HCT116 (cell line): ENCODE measurements at regions not wholly inside any gene's neighbourhood (a gene's known extent, or its start where the extent isn't known, plus 50 kb on each side); places are given as distances from the start of the nearest gene placed in this dataset.

ENCODE experiments used
- ATAC-seq: fragments of 200-7000 bp; cut with Tn5 transposase; 2 replicates; pipeline ENCODE4 v1.9.1; 2020; ENCODE audit warnings: mild to moderate bottlenecking, moderate library complexity
- BruUV-seq: library from RNA; stranded (reverse); fragments of 400-500 nt; replicated peaks from 2 replicates; lab custom pipeline; 2021; lab: Mats Ljungman, UMichigan
- CTCF ChIA-PET: fragments of 300-600 bp; sonication (Branson Sonifier 250); formaldehyde crosslinking; loops from one replicate; lab custom pipeline; 2021; ENCODE audit warnings: antibody characterized with exemption; lab: Charles Lee
- POLR2A ChIA-PET: fragments of 300-600, 350-600 bp; sonication (Branson Sonifier 250); formaldehyde crosslinking; loops from one replicate; lab custom pipeline; 2021; ENCODE audit warnings: antibody characterized with exemption; lab: Charles Lee
- RAD21 ChIA-PET, 2 experiments: fragments of 300-600 bp; sonication (Branson Sonifier 250); formaldehyde crosslinking; loops; one replicate each; lab custom pipeline; 2023; ENCODE audit warnings: low total read pairs in 2 of 2; ENCODE audit not compliant: uncharacterized antibody in 2 of 2, unreplicated experiment in 2 of 2, low non-redundant PET in 1 of 2; lab: Charles Lee
- DNase-seq: peaks from one replicate; pipeline ENCODE4 v3.0.0-alpha.2; 2010; ENCODE audit warnings: low read depth, low spot score
- H2AFZ ChIP-seq: fragments of 200-600 bp; shearing (Covaris generic), sonication (generic); 2 replicates; pipeline ENCODE4 v1.6.1; 2017; ENCODE audit warnings: low read depth, mixed run types, mixed read lengths, antibody characterized with exemption, low read length; ENCODE audit not compliant: poor library complexity, severe bottlenecking
- H3K27ac ChIP-seq: 2 replicates; pipeline ENCODE4 v1.5.1; 2012; ENCODE audit warnings: low read depth, low read length
- H3K27me3 ChIP-seq: fragments of 200-600 bp; sonication (generic); 2 replicates; pipeline ENCODE4 v1.6.1; 2016; ENCODE audit warnings: mixed run types, low read length, mixed read lengths; ENCODE audit not compliant: insufficient read depth
- H3K36me3 ChIP-seq, 2 experiments: fragments of 200-500 bp in 1 of 2; fragments of 200-600 bp in 1 of 2; sonication (Bioruptor generic) in 1 of 2; sonication (generic) in 1 of 2; 2 replicates each; pipeline versions ENCODE4 v1.5.1 to v1.6.1; 2014 to 2016; ENCODE audit warnings: low read length in 2 of 2, inconsistent platforms in 1 of 2, mixed read lengths in 1 of 2, mixed run types in 1 of 2; ENCODE audit not compliant: insufficient read depth in 2 of 2, control insufficient read depth in 1 of 2
- H3K4me1 ChIP-seq, 2 experiments: fragments of 200-600 bp in 1 of 2; sonication (generic) in 1 of 2; 2 replicates each; pipeline versions ENCODE4 v1.5.1 to v1.6.1; 2012 to 2017; ENCODE audit warnings: low read length in 2 of 2, inconsistent platforms in 1 of 2, mild to moderate bottlenecking in 1 of 2, mixed read lengths in 1 of 2, mixed run types in 1 of 2, moderate library complexity in 1 of 2; ENCODE audit not compliant: insufficient read depth in 2 of 2, control insufficient read depth in 1 of 2
- H3K4me2 ChIP-seq: fragments of 200-600 bp; sonication (generic); 2 replicates; pipeline ENCODE4 v1.6.1; 2017; ENCODE audit warnings: mixed run types, low read length, mixed read lengths
- H3K4me3 ChIP-seq, 2 experiments: fragments of 200-600 bp in 1 of 2; sonication (generic) in 1 of 2; replicated peaks in 1 of 2; 2 replicates each; pipeline ENCODE4 v1.5.1; 2011 to 2016; ENCODE audit warnings: low read length in 2 of 2, control low read depth in 1 of 2, low read depth in 1 of 2, mild to moderate bottlenecking in 1 of 2, mixed read lengths in 1 of 2, mixed run types in 1 of 2
- H3K79me2 ChIP-seq: fragments of 200-600 bp; sonication (generic); 2 replicates; pipeline ENCODE4 v1.6.1; 2017; ENCODE audit warnings: mild to moderate bottlenecking, mixed run types, low read length, moderate library complexity, mixed read lengths; ENCODE audit not compliant: insufficient read depth
- H3K9ac ChIP-seq: fragments of 200-600 bp; sonication (generic); 2 replicates; pipeline ENCODE4 v1.6.1; 2016; ENCODE audit warnings: low read length, mixed read lengths
- H3K9me2 ChIP-seq: fragments of 200-600 bp; sonication (generic), shearing (Covaris generic); 2 replicates; pipeline ENCODE4 v1.6.1; 2017; ENCODE audit warnings: mixed run types, mild to moderate bottlenecking, moderate library complexity; ENCODE audit not compliant: insufficient read depth
- H3K9me3 ChIP-seq, 2 experiments: fragments of 200-500 bp in 1 of 2; fragments of 200-600 bp in 1 of 2; sonication (Bioruptor generic) in 1 of 2; sonication (generic) in 1 of 2; 2 replicates each; pipeline ENCODE4 v1.6.1; 2014 to 2017; ENCODE audit warnings: low read length in 2 of 2, mixed read lengths in 2 of 2, inconsistent platforms in 1 of 2, low read depth in 1 of 2, mild to moderate bottlenecking in 1 of 2, mixed run types in 1 of 2, moderate library complexity in 1 of 2; ENCODE audit not compliant: control insufficient read depth in 1 of 2, insufficient read depth in 1 of 2
- H4K20me1 ChIP-seq: fragments of 200-600 bp; sonication (generic), shearing (Covaris generic); 2 replicates; pipeline ENCODE4 v1.6.1; 2017; ENCODE audit warnings: mixed run types, mild to moderate bottlenecking, moderate library complexity; ENCODE audit not compliant: insufficient read depth
- CBX3 ChIP-seq: IDR thresholded peaks from 2 replicates; pipeline ENCODE4 v1.6.1; 2012; ENCODE audit warnings: low read depth
- CEBPB ChIP-seq: IDR thresholded peaks from 2 replicates; pipeline ENCODE4 v1.6.1; 2012; ENCODE audit warnings: low read depth
- EGR1 ChIP-seq: IDR thresholded peaks from 2 replicates; pipeline ENCODE4 v1.6.1; 2012; ENCODE audit warnings: low read depth
- ELF1 ChIP-seq: IDR thresholded peaks from 2 replicates; pipeline ENCODE4 v1.6.1; 2012; ENCODE audit warnings: low read depth, borderline replicate concordance
- FOSL1 ChIP-seq: IDR thresholded peaks from 2 replicates; pipeline ENCODE4 v1.6.1; 2012; ENCODE audit warnings: low read depth
- SIN3A ChIP-seq: IDR thresholded peaks from 2 replicates; pipeline ENCODE4 v1.6.1; 2012; ENCODE audit warnings: low read depth
- SRF ChIP-seq: IDR thresholded peaks from 2 replicates; pipeline ENCODE4 v1.6.1; 2012; ENCODE audit warnings: low read depth
- TCF7L2 ChIP-seq: IDR thresholded peaks from 2 replicates; pipeline ENCODE4 v1.7.0; 2011; ENCODE audit warnings: borderline replicate concordance, inconsistent platforms; ENCODE audit not compliant: insufficient read depth, insufficient read length; ENCODE audit errors: extremely low read depth
- YY1 ChIP-seq: IDR thresholded peaks from 2 replicates; pipeline ENCODE4 v1.6.1; 2011; ENCODE audit warnings: low read length, low read depth, moderate library complexity, mild to moderate bottlenecking; ENCODE audit not compliant: insufficient replicate concordance; ENCODE audit errors: extremely low read depth
- ZFX ChIP-seq: fragments of 450-650 bp; IDR thresholded peaks from 2 replicates; pipeline ENCODE4 v1.6.1; 2017
- ZNF274 ChIP-seq: fragments of 200-500 bp; sonication (Bioruptor generic); IDR thresholded peaks from 2 replicates; pipeline ENCODE4 v1.6.1; 2014; ENCODE audit warnings: mild to moderate bottlenecking, low read depth, low read length, inconsistent platforms
- intact Hi-C: fragments of 100-400 bp; cut with micrococcal nuclease; formaldehyde crosslinking; loops from 2 replicates; pipeline ENCODE4 v1.10.0; 2022
- TF ChIP-seq, protein P1 (sequence below): IDR thresholded peaks from 2 replicates; pipeline ENCODE4 v1.6.1; 2011; ENCODE audit warnings: mild to moderate bottlenecking, low read length, moderate library complexity; ENCODE audit not compliant: insufficient replicate concordance; ENCODE audit errors: extremely low read depth

GRCh38 chr18:78178812-78179211, 800.8 kb upstream of the SALL3 start (continued):
- TF ChIP-seq ZNF274 = no peak
- TF ChIP-seq CEBPB = no peak
- no peak for TF ChIP-seq SRF
- TF ChIP-seq, protein P1, sequence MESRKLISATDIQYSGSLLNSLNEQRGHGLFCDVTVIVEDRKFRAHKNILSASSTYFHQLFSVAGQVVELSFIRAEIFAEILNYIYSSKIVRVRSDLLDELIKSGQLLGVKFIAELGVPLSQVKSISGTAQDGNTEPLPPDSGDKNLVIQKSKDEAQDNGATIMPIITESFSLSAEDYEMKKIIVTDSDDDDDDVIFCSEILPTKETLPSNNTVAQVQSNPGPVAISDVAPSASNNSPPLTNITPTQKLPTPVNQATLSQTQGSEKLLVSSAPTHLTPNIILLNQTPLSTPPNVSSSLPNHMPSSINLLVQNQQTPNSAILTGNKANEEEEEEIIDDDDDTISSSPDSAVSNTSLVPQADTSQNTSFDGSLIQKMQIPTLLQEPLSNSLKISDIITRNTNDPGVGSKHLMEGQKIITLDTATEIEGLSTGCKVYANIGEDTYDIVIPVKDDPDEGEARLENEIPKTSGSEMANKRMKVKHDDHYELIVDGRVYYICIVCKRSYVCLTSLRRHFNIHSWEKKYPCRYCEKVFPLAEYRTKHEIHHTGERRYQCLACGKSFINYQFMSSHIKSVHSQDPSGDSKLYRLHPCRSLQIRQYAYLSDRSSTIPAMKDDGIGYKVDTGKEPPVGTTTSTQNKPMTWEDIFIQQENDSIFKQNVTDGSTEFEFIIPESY = no peak
- TF ChIP-seq ZFX = no peak
- TF ChIP-seq ELF1 = no peak
- no peak for TF ChIP-seq CBX3
- TF ChIP-seq YY1 = no peak

DNA sequence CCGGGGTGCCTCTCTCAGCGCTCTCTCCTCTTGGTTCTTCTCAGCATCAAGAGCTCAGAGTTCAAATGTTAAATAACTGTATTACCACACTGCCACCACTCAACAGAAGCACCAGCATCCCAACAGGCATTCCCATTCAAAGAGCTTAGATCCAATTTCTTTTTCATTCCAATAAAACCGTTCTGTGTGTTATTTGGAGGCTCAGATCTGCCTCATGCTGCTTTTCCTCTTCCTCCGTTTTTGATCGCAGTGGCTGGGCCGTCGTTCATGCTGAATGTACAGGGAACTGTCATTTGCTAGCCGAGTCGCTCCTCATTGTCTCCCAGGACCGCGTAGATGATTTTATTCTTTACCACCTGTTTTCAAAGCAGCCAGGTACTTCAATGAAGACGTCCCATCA, 798.9 kb upstream of the SALL3 start:
- H3K4me2 ChIP-seq = no peak overlapping the region
- no peaks in the 10 kb centered on the region for H3K27me3 ChIP-seq
- RAD21 ChIA-PET = no interaction called here
- no peak overlapping the region for H3K27ac ChIP-seq
- CTCF ChIA-PET = no interaction called here
- ATAC-seq = no peak
- no TSS peak for BruUV-seq
- no peak overlapping the region for H2AFZ ChIP-seq
- no peaks in the 10 kb centered on the region for H3K4me1 ChIP-seq
- no peak for DNase-seq
- peaks cover 3 to 30% of the 10 kb centered on the region in 2 experiments; a peak in 2 of 4 replicates for H3K9me3 ChIP-seq
- H3K36me3 ChIP-seq = no peaks in the 10 kb centered on the region
- POLR2A ChIA-PET = no interaction called here
- TF ChIP-seq SIN3A (no peak), TCF7L2 (no peak), FOSL1 (no peak), EGR1 (no peak)
- no peaks in the 10 kb centered on the region for H3K79me2 ChIP-seq
- no peak overlapping the region for H3K4me3 ChIP-seq
- no peak overlapping the region for H3K9ac ChIP-seq
- intact Hi-C loops = no loop called here
- H4K20me1 ChIP-seq = no peaks in the 10 kb centered on the region
- no peaks in the 10 kb centered on the region for H3K9me2 ChIP-seq
